OCI-M2 (cell line): ENCODE measurements at regions not wholly inside any gene's neighbourhood (a gene's known extent, or its start where the extent isn't known, plus 50 kb on each side); places are given as distances from the start of the nearest gene placed in this dataset.
"Not testable (repeated sequence)": the region's sequence is repeated elsewhere in the genome, so short reads cannot be mapped to it uniquely, and the experiment has no call there.

Experiments used
- DNase-seq: peaks from one replicate; lab custom pipeline; 2025; ENCODE audit not compliant: unreplicated experiment; lab: John Stamatoyannopoulos, UW

DNA sequence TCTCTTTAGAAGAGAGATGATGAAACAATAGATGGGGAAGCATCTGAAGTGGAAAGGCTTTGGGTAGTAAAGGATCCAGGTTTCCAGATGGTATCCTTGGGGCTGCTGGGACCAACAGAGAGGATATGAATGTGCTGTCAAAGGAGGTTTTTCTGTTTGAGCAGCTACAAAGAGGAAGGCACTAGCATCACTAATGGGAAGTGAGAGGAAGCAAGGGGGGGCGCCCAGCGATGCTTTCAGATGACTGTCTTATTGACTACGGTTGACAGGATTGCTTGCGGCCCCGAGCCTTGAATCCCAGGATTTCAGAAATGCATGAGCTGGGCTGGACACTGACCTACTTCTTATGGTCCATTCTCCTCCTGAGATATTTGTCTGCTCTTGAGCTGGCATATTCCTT lies 103.8 kb upstream of the GALNT15 start:
- no peak for DNase-seq

DNA sequence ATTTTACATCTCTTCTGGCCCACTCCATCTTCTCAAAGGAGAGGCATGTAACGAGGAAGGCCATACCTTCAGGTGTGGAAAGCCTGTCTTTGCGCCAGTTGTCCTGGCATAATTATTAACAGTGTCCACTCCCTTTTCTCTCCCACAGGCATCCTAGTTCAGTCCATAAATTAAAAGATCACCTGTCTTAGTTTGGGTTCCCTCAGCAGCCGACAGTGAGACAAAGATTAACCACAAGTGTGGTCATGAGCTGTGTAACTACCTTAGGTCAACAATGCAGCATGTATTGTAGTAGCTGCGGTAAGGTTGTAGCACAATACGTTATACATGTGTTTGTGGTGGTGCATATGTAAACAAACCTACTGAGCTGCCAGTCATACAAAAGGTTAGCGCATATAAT lies 103.3 kb upstream of the GALNT15 start:
- DNase-seq = no peak

DNA sequence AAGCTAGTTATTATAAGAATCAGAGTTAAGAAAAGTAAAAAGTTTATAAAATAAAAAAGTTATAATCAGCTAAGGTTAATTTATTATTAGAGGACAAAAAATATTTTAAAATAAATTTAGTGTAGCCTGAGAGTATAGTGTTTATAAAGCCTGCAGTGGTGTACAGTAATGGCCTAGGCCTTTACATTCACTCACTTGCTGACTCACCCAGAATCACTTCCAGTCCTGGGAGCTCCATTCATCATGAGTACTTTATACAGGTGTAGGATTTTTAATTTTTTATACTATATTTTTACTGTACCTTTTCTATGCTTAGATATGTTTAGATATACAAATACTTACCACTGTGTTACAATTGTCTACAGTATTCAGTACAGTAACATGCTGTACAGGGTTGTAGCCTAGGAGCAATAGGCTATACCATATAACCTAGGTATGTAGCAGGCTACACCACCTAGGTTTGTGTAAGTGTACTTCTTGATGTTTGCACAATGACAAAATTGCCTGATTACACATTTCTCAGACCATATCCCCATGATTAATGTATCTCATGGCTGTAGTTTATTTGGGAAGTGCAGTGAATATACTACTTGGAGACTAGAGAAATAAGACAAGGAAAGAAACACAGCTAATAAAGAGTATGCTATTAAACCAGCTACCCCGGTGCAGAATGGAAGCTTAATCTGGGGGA lies 101.9 kb upstream of the GALNT15 start:
- DNase-seq = no peak

DNA sequence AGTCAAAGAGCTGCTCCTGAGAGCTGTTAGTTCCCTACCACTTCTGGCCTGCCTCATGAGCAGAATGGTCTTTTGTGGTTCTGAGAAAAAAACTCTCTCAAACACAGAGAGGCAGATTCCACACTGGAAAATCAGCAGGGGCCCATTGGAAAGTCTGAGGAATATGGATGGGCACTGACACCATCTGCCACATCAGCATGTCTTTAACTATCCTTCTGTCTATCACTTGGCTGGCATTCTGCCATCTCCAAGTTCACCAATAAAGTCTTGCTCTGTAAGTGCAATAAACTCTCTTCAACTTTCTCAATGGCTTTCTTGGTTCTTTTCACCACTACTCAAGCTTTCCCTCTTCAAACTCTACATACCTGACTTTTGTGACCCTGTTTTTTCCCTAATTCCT lies 101.3 kb upstream of the GALNT15 start:
- no peak for DNase-seq

DNA sequence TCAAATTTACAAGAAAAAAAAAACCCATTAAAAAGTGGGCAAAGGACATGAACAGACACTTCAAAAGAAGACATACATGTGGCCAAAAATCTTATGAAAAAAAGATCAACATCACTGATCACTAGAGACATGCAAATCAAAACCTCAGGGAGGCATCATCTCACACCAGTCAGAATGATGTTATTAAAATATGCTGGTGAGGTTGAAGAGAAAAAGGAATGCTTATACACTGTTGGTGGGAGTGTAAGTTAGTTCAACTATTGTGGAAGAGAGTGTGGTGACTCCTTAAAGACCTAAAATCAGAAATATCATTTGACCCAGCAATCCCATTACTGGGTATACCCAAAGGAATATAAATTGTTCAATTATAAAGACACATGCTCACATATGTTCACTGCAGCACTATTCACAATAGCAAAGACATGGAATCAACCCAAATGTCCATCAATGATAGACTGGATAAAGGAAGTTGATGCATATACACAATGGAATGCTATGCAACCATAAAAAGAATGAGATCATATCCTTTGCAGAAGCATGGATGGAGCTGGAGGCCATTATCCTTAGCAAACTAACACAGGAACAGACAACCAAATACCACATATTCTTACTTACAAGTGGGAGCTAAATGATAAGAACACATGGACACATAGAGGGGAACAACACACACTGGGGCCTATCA lies 100.3 kb upstream of the GALNT15 start:
- not testable (repeated sequence) for DNase-seq

DNA sequence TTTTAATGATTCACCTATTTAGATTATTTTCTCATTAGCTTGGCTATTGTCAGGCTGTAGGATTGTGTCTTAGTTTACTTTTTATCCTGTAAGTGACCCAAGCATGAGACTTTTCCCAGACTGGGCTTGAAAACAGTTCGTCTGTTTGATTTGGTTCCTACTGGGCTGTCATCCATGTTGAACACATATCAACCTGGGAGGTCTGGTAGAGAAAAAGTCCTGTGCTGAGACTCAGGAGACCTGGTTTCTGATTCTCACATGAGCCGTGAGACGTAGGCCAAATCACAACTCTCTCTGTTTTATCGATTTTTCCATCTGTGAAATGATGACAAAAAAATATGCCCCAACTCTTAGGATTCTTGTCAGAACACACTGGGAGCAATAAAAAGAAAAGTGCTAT lies 98.8 kb upstream of the GALNT15 start:
- no peak for DNase-seq

DNA sequence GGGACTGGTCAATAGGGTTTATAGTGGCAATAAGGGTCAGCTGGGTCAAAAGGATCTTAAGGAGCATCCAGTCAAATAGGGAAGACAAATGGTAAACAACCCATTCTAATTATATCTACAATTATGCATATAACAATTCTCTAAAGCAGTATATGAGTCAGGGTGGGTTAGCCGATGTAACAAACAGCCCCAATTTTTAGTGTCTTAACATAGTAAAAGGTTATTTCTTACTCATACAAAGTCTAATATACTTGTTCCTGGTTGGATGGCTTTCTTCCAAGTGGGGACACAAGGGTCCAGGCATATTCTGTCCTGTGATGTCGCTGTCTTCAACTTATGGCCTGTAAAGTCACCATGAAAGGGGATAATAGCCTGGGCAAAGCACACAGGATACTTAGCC lies 97.9 kb upstream of the GALNT15 start:
- no peak for DNase-seq

DNA sequence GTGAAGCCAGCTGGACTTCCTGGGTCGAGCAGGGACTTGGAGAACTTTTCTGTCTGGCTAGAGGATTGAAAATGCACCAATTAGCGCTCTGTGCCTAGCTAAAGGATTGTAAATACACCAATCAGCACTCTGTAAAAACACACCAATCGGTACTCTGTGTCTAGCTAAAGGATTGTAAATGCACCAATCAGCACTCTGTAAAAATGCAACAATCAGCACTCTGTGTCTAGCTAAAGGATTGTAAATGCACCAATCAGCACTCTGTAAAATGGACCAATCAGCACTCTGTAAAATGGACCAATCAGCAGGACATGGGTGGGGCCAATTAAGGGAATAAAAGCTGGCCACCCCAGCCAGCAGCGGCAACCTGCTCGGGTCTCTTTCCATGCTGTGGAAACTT lies 97.3 kb upstream of the GALNT15 start:
- DNase-seq = not testable (repeated sequence)

DNA sequence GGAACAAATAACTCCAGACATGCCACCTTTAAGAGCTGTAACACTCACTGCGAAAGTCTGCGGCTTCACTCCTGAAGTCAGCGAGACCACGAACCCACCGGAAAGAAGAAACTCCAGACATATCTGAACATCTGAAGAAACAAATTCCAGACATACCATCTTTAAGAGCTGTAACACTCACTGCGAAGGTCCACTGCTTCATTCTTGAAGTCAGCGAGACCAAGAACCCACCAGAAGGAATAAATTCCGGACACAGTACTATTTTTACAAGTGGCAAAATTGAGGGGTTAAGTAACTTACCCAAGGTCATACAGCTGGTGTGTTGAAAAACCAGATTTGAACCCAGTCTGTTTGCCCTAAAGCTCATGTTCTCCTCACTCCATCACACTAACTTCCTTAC lies 96.8 kb upstream of the GALNT15 start:
- DNase-seq = not testable (repeated sequence)

DNA sequence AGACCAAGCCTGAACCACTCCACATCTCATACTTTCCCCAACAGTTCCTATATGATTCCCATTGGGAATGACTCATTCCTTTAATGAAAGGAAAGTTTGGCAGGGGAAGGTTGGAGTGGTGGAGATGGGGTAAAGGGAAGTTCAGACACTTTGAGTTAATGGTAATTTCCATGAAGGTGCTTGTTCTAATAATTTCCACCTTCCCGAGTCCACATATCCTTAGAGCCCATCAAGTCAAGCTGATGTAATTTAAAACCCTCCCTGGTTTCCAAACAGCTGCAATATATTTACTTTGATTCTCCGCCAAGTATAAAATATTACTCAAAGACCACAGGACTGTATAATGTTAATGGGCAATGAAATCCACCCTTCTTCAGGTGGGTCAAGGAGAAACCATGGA lies 95.0 kb upstream of the GALNT15 start:
- DNase-seq = no peak

DNA sequence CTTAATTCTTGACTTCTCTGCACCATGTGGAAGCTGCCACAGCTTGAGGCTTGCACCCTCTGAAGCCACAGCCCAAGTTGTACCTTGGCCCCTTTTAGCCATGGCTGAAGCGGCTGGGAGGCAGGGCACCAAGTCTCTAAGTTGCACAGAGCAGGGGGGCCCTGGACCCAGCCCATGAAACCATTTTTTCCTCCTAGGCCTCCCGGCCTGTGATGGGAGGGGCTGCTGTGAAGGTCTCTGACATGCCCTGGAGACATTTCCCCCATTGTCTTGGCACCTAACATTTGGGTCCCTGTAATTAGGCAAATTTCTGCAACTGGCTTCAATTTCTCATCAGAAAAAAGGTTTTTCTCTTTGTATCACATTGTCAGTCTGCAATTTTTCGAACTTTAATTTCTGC lies 92.8 kb upstream of the GALNT15 start:
- DNase-seq = no peak

DNA sequence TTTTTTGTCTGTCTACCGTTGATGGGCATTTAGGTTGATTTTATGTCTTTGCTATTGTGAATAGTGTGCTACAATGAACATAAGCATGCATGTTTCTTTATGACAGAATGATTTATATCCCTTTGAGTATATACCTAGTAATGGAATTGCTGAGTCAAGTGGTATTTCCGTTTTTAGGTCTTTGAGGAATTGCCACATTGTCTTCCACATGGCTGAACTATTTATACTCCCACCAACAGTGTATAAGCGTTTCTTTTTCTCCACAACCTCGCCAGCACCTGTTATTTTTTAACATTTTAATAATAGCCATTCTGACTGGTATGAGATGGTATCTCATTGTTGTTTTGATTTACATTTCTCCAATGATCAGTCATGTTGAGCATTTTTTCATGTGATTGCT lies 89.6 kb upstream of the GALNT15 start:
- no peak for DNase-seq

DNA sequence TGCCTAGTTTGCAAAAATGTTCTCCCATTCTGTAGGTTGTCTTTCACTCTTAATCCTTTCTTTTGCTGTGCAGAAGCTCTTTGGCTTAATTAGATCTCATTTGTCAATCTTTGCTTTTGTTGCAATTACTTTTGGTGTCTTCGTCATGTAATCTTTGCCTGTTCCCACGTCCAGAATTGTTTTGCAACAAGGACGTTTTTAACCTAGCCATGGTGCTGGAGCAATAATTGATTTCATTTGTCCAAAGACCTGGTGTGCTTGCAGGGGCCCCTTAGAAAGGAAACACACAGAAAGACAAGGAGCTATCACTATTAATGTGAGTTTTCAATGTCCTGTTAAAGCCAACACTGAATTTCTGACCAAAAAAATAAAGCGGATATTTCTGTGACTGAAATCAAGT lies 89.1 kb upstream of the GALNT15 start:
- DNase-seq = no peak

DNA sequence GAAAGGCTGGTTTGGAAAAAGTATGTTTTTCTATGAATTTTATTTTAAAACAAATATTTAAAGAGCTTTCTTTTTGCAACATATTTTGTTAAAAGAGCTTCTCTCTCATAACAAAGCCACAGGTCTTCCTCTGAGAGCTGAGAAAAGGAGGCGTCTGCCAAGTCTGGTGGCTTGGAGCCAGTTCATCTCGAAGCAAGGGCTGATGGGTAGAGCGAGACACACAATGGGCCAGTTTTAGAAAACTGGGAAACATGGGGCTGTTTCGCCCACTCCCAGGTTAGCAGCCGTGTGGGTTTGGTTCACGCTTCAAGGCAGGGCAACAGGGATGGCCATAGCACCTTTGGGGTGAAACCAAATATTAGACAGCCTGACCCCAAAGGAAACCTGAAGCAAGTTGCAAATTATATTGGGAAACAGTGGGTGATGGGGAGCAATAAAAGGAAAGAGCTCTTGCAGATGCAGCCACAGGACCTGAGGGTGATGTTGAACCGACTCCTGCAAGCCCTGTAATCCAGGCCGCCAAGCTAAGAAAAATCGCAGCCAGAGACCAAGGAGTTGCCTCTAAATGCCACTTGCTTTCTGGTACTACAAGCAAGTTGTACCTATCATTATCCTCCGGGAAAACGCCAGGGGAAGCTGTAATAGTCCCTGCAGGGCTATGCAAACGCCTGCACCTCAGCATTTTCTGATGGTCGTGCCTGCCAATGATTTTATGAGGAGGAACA lies 88.4 kb upstream of the GALNT15 start:
- no peak for DNase-seq

DNA sequence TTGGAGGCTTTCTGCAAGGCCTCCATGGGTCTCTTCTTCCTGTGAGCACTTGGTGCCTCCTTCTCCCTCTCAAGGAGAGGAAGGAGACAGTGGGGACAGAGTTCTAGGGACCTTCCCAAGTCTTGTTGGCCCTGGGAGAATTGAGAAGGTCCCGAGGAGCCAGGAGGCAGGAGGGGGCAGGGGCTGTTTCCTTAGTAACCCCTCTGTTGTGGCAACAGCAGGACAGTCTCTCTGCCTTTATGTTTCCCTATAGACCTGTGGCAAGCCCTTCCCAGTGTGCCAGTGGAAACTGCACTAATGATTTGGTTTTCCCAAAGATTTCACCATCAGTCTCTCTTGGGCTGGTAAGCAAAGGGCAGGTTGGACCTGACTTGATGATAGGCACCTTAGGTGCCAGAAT lies 87.8 kb upstream of the GALNT15 start:
- no peak for DNase-seq

DNA sequence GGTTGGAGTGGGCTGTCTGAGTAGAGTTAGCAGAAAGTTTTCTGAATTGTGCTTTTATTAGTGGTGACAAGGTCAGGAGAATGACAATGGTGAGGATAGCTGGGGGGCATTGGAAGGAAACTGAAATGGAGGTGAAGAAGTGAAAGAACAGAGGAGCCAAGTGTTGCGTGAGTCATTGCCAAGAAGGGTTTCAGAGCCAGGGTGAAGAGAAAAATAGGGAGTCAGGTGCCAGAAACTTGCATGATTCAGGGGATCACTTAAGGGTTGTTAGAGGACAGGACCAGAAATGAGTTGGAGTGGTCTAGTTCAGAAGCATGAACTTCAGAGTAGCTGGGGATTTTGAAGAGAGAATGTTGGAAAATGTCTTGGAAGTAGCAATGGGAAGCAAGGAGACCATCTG lies 86.0 kb upstream of the GALNT15 start:
- no peak for DNase-seq

DNA sequence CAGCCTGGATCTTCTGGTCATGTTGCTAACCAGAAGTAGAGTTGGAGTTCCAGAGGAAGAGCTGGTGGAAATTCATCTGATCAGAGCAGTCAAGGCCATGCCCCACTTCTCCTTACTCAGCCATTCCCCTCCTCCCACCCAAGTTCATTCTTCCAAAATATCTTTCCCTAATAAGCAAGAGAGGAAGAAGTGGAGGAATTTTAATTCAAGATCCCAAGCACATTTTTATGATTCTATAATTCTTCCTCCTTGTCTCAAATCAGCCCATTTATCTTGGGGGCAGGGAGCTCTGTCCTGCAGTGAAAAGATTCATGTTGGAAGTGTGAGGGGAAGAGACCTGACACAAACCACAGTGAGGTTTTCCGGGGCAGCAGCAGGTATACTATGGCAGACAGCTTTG lies 85.0 kb upstream of the GALNT15 start:
- DNase-seq = no peak

DNA sequence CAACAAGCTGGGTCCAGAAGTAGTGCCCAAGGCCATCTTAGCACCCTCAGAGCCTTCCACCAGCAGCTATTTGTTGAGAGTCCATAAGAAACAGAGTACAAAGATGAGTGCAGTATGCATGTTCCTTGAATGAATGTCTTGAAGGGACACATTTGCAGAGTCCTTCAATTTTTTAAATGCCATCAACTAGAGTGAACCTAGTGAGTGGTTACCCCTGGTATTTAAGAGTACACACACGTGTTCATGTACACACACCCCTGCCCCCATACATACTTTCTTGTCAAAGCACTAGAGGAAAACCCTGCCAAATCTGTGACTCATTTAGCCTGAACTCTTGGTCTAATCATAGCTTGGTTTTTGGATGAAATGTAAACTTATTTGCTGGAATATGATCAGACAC lies 84.5 kb upstream of the GALNT15 start:
- DNase-seq = no peak

DNA sequence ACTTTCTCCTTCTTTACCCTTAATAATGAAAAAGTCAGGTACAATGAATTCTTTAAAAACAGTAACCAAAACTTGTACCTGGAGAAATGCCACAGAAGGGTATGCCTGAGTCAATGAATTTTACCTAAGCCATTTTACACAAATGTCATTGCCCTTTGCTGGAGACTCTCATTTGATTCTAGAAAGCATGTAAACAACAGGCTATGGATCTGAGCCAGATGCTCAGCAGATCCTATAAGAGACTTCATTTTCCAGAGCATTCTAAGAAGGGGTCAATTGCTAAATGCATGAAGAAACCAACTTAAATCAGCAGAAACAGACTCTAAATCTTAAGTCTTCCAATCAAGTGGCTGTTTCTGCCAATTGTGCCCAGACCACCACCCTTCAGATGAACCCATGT lies 83.8 kb upstream of the GALNT15 start:
- no peak for DNase-seq

DNA sequence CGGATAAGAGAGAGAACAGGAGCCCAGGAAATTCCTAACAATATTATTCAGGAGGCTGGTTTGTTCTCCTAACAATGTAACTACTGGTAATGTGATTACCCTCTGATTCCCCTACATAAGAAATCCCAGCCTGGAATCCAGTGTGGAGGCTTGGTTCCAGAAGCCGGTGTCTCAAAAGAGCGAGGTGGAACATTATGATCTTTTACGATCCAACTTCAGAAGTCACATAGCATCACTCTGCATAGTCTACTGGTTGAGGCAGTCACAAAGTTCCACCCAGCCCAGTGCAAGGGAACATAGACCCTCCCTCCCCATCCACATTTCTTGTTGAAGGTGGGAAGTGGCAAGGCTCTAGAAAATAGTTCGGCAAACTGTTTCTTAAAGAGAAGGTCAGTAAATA lies 81.6 kb upstream of the GALNT15 start:
- DNase-seq = no peak

DNA sequence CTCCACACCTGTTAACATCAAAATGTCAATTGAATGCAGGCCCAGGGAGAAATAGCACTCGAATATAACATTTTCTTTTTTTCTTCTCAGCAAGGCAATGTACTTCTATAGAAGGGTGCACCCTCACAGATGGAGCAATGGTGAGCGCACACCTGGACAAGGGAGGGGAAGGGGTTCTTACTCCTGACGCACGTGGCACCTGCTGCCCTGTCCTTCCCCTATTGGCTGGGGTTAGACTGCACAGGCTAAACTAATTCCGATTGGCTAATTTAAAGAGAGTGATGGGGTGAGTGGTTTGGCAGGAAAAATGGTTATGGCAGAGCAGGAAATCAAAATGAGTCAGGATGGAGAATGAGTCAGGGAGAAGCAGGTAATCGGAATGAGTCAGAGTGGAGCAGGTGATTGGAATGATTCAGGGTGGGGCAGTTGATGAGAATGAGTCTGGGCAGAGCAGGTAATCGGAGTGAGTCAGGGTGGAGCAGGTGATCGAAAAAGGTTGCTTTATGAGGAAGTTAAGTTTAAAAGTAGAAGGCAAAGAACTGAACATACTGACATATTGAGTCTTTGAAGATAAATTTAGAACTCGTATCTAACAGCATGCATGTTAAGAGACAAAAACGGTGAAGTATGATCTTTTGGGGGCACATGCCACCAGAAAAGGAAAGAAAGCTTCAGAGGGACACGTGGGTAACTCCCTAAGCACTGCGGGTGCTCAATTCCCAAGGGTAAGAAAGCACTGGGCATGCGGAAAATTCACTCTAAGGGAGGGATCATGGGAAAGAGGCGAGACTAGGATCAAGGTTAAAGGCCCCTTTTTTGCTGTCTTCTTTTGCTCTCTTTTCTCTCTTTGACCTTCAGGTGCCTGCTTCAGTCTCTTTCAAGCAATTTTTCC lies 72.9 kb upstream of the GALNT15 start:
- no peak for DNase-seq
